ENCODE measurements at regions not wholly inside any gene's neighbourhood (a gene's known extent, or its start where the extent isn't known, plus 50 kb on each side); places are given as distances from the start of the nearest gene placed in this dataset.

DNA sequence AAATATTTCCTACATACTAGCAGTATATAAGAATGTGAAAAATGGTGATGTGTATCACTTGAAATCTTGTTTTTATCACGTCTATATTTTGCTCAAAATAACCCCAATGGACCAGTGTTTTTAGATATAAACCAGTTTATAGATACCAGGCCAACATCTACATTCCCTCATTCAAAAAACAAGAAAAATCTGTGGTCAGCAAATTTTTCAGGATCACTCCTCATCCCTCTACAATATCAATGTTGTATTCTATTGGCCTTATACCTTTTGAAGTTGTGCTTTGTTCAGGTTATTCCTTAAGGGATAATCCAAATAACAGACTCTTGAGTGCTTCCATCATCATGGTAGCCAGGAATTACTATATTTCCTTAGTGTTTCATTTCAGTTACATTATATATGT, 332.9 kb upstream of the ARRDC4 start:
- Histone ChIP-seq H3K4me2 (ENCODE audit: low read depth, low read length) (no peak overlapping the region), H3K9ac (ENCODE audit: low read depth, low read length) (no peak overlapping the region), H3K4me1 (ENCODE audit: control insufficient read depth, insufficient read depth, low read length) (no peaks in the 10 kb centered on the region), H3K23ac (ENCODE audit: low read depth, low read length) (no peak overlapping the region), H3K27me3 (ENCODE audit: control insufficient read depth, insufficient read depth, low read length) (no peaks in the 10 kb centered on the region), H2BK120ac (ENCODE audit: low read depth, low read length) (no peak overlapping the region), H4K91ac (ENCODE audit: insufficient read depth, low read depth, low read length) (no peak overlapping the region), H3K18ac (ENCODE audit: low read depth, low read length) (no peak overlapping the region), H3K14ac (replicated peaks; ENCODE audit: low read depth, low read length) (no peak overlapping the region), H2BK15ac (ENCODE audit: low read depth, low read length) (no peak overlapping the region), H2AFZ (replicated peaks; ENCODE audit: low read length, poor library complexity) (no peak overlapping the region), H4K20me1 (ENCODE audit: insufficient read depth, low read length) (no peaks in the 10 kb centered on the region), H2AK9ac (replicated peaks; ENCODE audit: low read depth, low read length, poor library complexity) (no peak overlapping the region), H2BK5ac (ENCODE audit: low read depth, low read length, poor library complexity, severe bottlenecking) (no peak overlapping the region), H3K4me3 (ENCODE audit: insufficient read depth, low read depth, low read length) (no peak overlapping the region), H4K8ac (ENCODE audit: low read depth in 2 of 2, low read length in 2 of 2) (no peak overlapping the region), H3K36me3 (ENCODE audit: control insufficient read depth, insufficient read depth, low read length) (no peaks in the 10 kb centered on the region), H3K9me3 (ENCODE audit: control insufficient read depth, insufficient read depth, low read length) (peaks cover 7% of the 10 kb centered on the region), H3K27ac (ENCODE audit: insufficient read depth, low read length) (no peak overlapping the region), H2BK20ac (ENCODE audit: low read depth, low read length) (no peak overlapping the region), H3K79me1 (ENCODE audit: low read depth in 1 of 2, low read length in 2 of 2) (no peaks in the 10 kb centered on the region), H2AK5ac (ENCODE audit: low read depth, low read length) (no peak overlapping the region), H3K9me1 (ENCODE audit: insufficient read depth, low read length) (no peaks in the 10 kb centered on the region), H4K5ac (ENCODE audit: low read depth, low read length) (no peak overlapping the region), H3K56ac (ENCODE audit: extremely low read depth, insufficient read depth, low read length) (no peak overlapping the region), H3K4ac (ENCODE audit: low read depth, low read length) (no peak overlapping the region)
- in situ Hi-C loops (cut with MboI; ENCODE audit: low sequenced_read_pairs) (no loop called here), intact Hi-C loops (cut with micrococcal nuclease) (no loop called here), dilution Hi-C loops (cut with HindIII; ENCODE audit: low sequenced_read_pairs, unreplicated experiment) (no loop called here)
- CTCF ChIA-PET, result no interaction called here
- POLR2A ChIA-PET (ENCODE audit: unreplicated experiment), result no interaction called here
- BruUV-seq (replicated peaks), result no TSS peak
- WGBS, 2 experiments (ENCODE audit: extremely low coverage in 2 of 2, insufficient read length in 1 of 2), result no CpG with 5 or more reads among the region's 1 CpG
- DNase-seq (no peak), ATAC-seq (ENCODE audit: low read depth) (no peak)
- TF ChIP-seq MAFK (IDR thresholded peaks at IDR 0.05; ENCODE audit: low read depth, low read length), result peak; percentile 46; the same call in 1 of the 2 replicates
- no peak for TF ChIP-seq ELK1 (IDR thresholded peaks at IDR 0.05; ENCODE audit: borderline replicate concordance, low read depth, low read length)

Measured in IMR-90 (cell line).